WTC11 (cell line): ENCODE measurements at regions not wholly inside any gene's neighbourhood (a gene's known extent, or its start where the extent isn't known, plus 50 kb on each side); places are given as distances from the start of the nearest gene placed in this dataset.

Experiments used
- ATAC-seq: fragments of 200-7000 bp; cut with Tn5 transposase; 2 replicates; pipeline ENCODE4 v1.10.0; 2021; ENCODE audit warnings: mild to moderate bottlenecking, moderate library complexity
- CTCF ChIA-PET: fragments of 300-600 bp; sonication (Branson Sonifier 250); formaldehyde crosslinking; loops from one replicate; lab custom pipeline; 2021; ENCODE audit warnings: antibody characterized with exemption; lab: Charles Lee
- POLR2A ChIA-PET: fragments of 350-600 bp; sonication (Branson Sonifier 250); formaldehyde crosslinking; loops from one replicate; lab custom pipeline; 2021; ENCODE audit warnings: antibody characterized with exemption; lab: Charles Lee
- DNase-seq: peaks from one replicate; pipeline ENCODE4 v3.0.0; 2021; ENCODE audit warnings: low spot score
- H3K27ac Mint-ChIP-seq: 2 replicates; pipeline ENCODE4 v1.8.0; 2021; ENCODE audit warnings: mixed read lengths
- H3K27me3 Mint-ChIP-seq: 2 replicates; pipeline ENCODE4 v1.8.0; 2021; ENCODE audit warnings: low read depth, mild to moderate bottlenecking, moderate library complexity, mixed read lengths
- H3K36me3 Mint-ChIP-seq: 2 replicates; pipeline ENCODE4 v1.8.0; 2021; ENCODE audit warnings: mixed read lengths
- H3K4me1 Mint-ChIP-seq: 2 replicates; pipeline ENCODE4 v1.8.0; 2022; ENCODE audit warnings: mixed read lengths
- H3K4me3 Mint-ChIP-seq: 2 replicates; pipeline ENCODE4 v1.8.0; 2021; ENCODE audit warnings: mild to moderate bottlenecking, moderate library complexity, mixed read lengths
- H3K9me3 Mint-ChIP-seq: 2 replicates; pipeline ENCODE4 v1.8.0; 2021; ENCODE audit warnings: mixed read lengths
- CREM ChIP-seq: sonication (generic); formaldehyde crosslinking; IDR thresholded peaks from 2 replicates; pipeline ENCODE4 v1.8.1; 2022; ENCODE audit warnings: mild to moderate bottlenecking, missing genetic modification reagents, moderate library complexity
- GTF2I ChIP-seq: fragments of 250-450 bp; sonication (Bioruptor Pico); conservative IDR thresholded peaks from 2 replicates; pipeline ENCODE4 v1.4.0; 2021; ENCODE audit warnings: mild to moderate bottlenecking
- NR3C1 ChIP-seq: sonication (generic); formaldehyde crosslinking; conservative IDR thresholded peaks from 2 replicates; pipeline ENCODE4 v1.8.1; 2023; ENCODE audit warnings: low read depth, mild to moderate bottlenecking, missing genetic modification reagents
- TEAD4 ChIP-seq: sonication (generic); formaldehyde crosslinking; IDR thresholded peaks from 2 replicates; pipeline ENCODE4 v1.8.0; 2022; ENCODE audit warnings: mild to moderate bottlenecking, missing genetic modification reagents
- TP53 ChIP-seq: sonication (generic); formaldehyde crosslinking; IDR thresholded peaks from 2 replicates; pipeline ENCODE4 v1.8.1; 2023; ENCODE audit warnings: mild to moderate bottlenecking, missing genetic modification reagents
- ZBTB21 ChIP-seq: sonication (generic); formaldehyde crosslinking; IDR thresholded peaks from 2 replicates; pipeline ENCODE4 v1.8.1; 2023; ENCODE audit warnings: mild to moderate bottlenecking, missing genetic modification reagents, borderline replicate concordance
- ZNF671 ChIP-seq: fragments of 250-450 bp; sonication (Bioruptor Pico); IDR thresholded peaks from 2 replicates; pipeline ENCODE4 v1.8.0; 2021; ENCODE audit warnings: mild to moderate bottlenecking
- TF ChIP-seq, protein P1 (sequence below): sonication (generic); formaldehyde crosslinking; conservative IDR thresholded peaks from 2 replicates; pipeline ENCODE4 v1.8.1; 2023; ENCODE audit warnings: mild to moderate bottlenecking, low read depth, missing genetic modification reagents, moderate library complexity
- TF ChIP-seq, protein P2 (sequence below): fragments of 200-600 bp; IDR thresholded peaks from 2 replicates; pipeline ENCODE4 v1.8.0; 2022; ENCODE audit warnings: antibody characterized with exemption
- TF ChIP-seq, protein P3 (sequence below): fragments of 250-450 bp; sonication (Bioruptor Pico); IDR thresholded peaks from 2 replicates; pipeline ENCODE4 v1.9.0; 2021; ENCODE audit warnings: mild to moderate bottlenecking, borderline replicate concordance
- TF ChIP-seq, protein P4 (sequence below): sonication (generic); formaldehyde crosslinking; IDR thresholded peaks from 2 replicates; pipeline ENCODE4 v1.8.0; 2022; ENCODE audit warnings: mild to moderate bottlenecking, missing genetic modification reagents
- TF ChIP-seq, protein P5 (sequence below): sonication (generic); formaldehyde crosslinking; IDR thresholded peaks from 2 replicates; pipeline ENCODE4 v1.8.1; 2023; ENCODE audit warnings: mild to moderate bottlenecking, moderate library complexity, missing genetic modification reagents
- TF ChIP-seq, protein P6 (sequence below): sonication (generic); formaldehyde crosslinking; IDR thresholded peaks from 2 replicates; pipeline ENCODE4 v1.8.0; 2023; ENCODE audit warnings: missing genetic modification reagents
- TF ChIP-seq, protein P7 (sequence below): sonication (generic); formaldehyde crosslinking; IDR thresholded peaks from 2 replicates; pipeline ENCODE4 v1.8.1; 2023; ENCODE audit warnings: mild to moderate bottlenecking, missing genetic modification reagents, moderate library complexity

DNA sequence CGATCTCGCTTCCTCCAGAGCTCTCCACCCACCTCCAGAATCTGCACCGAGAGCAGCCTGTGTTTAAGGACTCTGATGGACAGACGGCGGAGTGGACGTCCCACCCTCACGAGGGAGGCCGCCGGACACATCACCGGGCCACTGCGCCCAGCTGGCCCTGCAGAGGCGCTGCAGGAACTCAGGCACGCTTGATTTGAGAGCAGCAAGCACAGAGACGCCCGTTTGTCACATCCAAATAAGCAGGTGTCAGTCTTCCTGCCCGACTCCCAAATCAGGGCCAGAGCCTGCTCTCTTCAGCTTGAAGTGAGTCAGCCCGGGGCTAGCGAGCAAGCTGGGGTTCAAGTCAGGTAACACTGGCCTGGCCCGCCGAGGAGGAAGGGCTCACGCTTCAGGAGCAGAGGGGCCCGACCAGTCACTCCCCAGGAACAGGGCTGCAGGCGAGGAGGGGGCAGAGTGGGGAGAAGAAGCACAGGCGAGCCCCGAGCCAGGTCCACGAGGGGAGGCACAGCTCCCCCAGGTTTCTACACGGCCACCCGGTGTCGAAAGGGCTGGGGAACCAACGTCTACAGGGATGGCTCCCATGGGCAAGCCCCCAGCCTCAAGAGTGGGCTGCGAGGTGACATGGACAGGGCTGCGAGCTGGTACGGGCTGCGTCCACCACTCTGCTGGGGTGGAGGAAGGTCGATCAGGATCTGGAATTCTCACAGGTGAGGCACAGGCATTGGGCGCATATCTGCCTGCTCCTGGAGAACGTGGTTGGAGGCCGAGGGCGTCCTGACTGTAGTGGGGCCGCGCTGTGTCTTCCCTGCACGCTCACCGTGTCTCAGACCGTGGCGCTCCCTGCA lies 52.5 kb upstream of the CTDP1 start (continued):
- TF ChIP-seq, protein P1, sequence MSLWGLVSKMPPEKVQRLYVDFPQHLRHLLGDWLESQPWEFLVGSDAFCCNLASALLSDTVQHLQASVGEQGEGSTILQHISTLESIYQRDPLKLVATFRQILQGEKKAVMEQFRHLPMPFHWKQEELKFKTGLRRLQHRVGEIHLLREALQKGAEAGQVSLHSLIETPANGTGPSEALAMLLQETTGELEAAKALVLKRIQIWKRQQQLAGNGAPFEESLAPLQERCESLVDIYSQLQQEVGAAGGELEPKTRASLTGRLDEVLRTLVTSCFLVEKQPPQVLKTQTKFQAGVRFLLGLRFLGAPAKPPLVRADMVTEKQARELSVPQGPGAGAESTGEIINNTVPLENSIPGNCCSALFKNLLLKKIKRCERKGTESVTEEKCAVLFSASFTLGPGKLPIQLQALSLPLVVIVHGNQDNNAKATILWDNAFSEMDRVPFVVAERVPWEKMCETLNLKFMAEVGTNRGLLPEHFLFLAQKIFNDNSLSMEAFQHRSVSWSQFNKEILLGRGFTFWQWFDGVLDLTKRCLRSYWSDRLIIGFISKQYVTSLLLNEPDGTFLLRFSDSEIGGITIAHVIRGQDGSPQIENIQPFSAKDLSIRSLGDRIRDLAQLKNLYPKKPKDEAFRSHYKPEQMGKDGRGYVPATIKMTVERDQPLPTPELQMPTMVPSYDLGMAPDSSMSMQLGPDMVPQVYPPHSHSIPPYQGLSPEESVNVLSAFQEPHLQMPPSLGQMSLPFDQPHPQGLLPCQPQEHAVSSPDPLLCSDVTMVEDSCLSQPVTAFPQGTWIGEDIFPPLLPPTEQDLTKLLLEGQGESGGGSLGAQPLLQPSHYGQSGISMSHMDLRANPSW (CRISPR knock-in tag) = no peak
- TF ChIP-seq TEAD4 (no peak), ZBTB21 (no peak), CREM (CRISPR knock-in tag) (no peak), GTF2I (CRISPR knock-in tag) (no peak), ZNF671 (CRISPR knock-in tag) (no peak)
- TF ChIP-seq, protein P2, sequence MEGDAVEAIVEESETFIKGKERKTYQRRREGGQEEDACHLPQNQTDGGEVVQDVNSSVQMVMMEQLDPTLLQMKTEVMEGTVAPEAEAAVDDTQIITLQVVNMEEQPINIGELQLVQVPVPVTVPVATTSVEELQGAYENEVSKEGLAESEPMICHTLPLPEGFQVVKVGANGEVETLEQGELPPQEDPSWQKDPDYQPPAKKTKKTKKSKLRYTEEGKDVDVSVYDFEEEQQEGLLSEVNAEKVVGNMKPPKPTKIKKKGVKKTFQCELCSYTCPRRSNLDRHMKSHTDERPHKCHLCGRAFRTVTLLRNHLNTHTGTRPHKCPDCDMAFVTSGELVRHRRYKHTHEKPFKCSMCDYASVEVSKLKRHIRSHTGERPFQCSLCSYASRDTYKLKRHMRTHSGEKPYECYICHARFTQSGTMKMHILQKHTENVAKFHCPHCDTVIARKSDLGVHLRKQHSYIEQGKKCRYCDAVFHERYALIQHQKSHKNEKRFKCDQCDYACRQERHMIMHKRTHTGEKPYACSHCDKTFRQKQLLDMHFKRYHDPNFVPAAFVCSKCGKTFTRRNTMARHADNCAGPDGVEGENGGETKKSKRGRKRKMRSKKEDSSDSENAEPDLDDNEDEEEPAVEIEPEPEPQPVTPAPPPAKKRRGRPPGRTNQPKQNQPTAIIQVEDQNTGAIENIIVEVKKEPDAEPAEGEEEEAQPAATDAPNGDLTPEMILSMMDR = no peak
- TF ChIP-seq, protein P3, sequence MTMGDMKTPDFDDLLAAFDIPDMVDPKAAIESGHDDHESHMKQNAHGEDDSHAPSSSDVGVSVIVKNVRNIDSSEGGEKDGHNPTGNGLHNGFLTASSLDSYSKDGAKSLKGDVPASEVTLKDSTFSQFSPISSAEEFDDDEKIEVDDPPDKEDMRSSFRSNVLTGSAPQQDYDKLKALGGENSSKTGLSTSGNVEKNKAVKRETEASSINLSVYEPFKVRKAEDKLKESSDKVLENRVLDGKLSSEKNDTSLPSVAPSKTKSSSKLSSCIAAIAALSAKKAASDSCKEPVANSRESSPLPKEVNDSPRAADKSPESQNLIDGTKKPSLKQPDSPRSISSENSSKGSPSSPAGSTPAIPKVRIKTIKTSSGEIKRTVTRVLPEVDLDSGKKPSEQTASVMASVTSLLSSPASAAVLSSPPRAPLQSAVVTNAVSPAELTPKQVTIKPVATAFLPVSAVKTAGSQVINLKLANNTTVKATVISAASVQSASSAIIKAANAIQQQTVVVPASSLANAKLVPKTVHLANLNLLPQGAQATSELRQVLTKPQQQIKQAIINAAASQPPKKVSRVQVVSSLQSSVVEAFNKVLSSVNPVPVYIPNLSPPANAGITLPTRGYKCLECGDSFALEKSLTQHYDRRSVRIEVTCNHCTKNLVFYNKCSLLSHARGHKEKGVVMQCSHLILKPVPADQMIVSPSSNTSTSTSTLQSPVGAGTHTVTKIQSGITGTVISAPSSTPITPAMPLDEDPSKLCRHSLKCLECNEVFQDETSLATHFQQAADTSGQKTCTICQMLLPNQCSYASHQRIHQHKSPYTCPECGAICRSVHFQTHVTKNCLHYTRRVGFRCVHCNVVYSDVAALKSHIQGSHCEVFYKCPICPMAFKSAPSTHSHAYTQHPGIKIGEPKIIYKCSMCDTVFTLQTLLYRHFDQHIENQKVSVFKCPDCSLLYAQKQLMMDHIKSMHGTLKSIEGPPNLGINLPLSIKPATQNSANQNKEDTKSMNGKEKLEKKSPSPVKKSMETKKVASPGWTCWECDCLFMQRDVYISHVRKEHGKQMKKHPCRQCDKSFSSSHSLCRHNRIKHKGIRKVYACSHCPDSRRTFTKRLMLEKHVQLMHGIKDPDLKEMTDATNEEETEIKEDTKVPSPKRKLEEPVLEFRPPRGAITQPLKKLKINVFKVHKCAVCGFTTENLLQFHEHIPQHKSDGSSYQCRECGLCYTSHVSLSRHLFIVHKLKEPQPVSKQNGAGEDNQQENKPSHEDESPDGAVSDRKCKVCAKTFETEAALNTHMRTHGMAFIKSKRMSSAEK = no peak
- TF ChIP-seq, protein P4, sequence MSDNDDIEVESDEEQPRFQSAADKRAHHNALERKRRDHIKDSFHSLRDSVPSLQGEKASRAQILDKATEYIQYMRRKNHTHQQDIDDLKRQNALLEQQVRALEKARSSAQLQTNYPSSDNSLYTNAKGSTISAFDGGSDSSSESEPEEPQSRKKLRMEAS (CRISPR knock-in tag) = no peak
- TF ChIP-seq, protein P5, sequence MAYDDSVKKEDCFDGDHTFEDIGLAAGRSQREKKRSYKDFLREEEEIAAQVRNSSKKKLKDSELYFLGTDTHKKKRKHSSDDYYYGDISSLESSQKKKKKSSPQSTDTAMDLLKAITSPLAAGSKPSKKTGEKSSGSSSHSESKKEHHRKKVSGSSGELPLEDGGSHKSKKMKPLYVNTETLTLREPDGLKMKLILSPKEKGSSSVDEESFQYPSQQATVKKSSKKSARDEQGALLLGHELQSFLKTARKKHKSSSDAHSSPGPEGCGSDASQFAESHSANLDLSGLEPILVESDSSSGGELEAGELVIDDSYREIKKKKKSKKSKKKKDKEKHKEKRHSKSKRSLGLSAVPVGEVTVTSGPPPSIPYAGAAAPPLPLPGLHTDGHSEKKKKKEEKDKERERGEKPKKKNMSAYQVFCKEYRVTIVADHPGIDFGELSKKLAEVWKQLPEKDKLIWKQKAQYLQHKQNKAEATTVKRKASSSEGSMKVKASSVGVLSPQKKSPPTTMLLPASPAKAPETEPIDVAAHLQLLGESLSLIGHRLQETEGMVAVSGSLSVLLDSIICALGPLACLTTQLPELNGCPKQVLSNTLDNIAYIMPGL (CRISPR knock-in tag) = no peak
- TF ChIP-seq, protein P6, sequence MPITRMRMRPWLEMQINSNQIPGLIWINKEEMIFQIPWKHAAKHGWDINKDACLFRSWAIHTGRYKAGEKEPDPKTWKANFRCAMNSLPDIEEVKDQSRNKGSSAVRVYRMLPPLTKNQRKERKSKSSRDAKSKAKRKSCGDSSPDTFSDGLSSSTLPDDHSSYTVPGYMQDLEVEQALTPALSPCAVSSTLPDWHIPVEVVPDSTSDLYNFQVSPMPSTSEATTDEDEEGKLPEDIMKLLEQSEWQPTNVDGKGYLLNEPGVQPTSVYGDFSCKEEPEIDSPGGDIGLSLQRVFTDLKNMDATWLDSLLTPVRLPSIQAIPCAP (CRISPR knock-in tag) = no peak

DNA sequence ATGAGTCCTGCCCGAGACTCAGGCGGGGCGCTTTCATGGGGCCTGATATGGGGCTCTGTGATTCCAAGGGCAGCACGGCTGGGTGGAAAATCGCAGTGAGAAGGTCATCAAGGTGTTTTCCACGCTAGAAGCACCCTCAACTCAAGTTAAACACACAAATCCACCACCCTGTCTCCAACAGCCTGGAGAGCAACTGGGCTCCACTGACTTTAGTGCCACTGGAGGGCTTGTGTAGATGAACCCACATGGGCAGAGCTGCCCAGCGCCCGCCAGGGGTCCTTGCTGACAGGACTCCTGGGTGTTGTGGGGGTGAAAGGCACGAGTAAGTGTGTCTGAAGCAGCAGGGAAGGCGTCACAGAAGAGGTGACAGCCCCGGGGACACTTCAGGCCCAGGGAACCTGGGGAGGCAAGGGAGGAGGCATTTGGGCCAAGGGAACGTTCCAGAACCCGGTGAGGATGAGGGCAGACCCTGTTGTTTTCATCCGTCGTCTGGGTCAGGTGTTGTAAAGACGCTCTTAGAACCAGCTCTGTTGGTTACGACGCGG lies 51.8 kb upstream of the CTDP1 start:
- no peak for DNase-seq
- H3K4me1 Mint-ChIP-seq = peaks cover 6% of the 10 kb centered on the region; the same call in 1 of the 2 replicates
- ChIA-PET CTCF (interaction anchor here (0.7 to 1.2 kb wide), 2 partner anchors 10 to 38 kb away, joined by 3 to 5 read pairs; no protein-coding TSS in a partner anchor), POLR2A (no interaction called here)
- no peaks in the 10 kb centered on the region for H3K36me3 Mint-ChIP-seq
- H3K4me3 Mint-ChIP-seq = no peak overlapping the region
- no peak for ATAC-seq
- H3K27me3 Mint-ChIP-seq = no peaks in the 10 kb centered on the region
- no peak overlapping the region for H3K27ac Mint-ChIP-seq
- H3K9me3 Mint-ChIP-seq = no peaks in the 10 kb centered on the region
- TF ChIP-seq NR3C1 = no peak
- TF ChIP-seq, protein P7, sequence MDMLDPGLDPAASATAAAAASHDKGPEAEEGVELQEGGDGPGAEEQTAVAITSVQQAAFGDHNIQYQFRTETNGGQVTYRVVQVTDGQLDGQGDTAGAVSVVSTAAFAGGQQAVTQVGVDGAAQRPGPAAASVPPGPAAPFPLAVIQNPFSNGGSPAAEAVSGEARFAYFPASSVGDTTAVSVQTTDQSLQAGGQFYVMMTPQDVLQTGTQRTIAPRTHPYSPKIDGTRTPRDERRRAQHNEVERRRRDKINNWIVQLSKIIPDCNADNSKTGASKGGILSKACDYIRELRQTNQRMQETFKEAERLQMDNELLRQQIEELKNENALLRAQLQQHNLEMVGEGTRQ (CRISPR knock-in tag) = no peak
- TF ChIP-seq TP53 = no peak
- TF ChIP-seq, protein P3 = no peak
- TF ChIP-seq, protein P2 = no peak
